GM19397 (cell line): ENCODE measurements at regions not wholly inside any gene's neighbourhood (a gene's known extent, or its start where the extent isn't known, plus 50 kb on each side); places are given as distances from the start of the nearest gene placed in this dataset.
"Not testable (repeated sequence)": the region's sequence is repeated elsewhere in the genome, so short reads cannot be mapped to it uniquely, and the experiment has no call there.

Experiments used
- ATAC-seq: cut with Tn5 transposase; IDR thresholded peaks from one replicate; pipeline ENCODE4 v1.9.1; 2021; ENCODE audit warnings: mild to moderate bottlenecking, moderate library complexity; ENCODE audit not compliant: unreplicated experiment

GRCh38 chr12:115898670-115899069, 378.8 kb downstream of the MED13L start:
- no peak for ATAC-seq

DNA sequence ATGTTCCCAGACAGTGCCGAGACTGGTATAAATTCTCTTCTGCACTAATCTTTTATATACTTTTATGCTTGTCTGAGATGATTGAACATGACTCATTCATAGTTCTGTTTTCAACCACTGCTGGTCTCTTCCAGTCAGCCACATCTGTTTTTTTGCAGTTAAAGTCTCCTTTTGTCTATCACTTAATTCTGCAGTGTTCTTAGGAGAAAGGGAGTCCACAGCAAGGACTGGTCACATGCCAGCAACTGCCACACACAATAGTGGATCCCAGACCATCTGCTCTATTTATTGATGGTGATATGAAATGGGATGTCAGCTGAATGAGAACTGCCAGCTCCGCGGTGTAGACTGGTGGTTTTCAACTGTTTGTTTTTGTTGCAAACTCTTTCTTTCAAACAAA, 379.8 kb downstream of the MED13L start:
- no peak for ATAC-seq

DNA sequence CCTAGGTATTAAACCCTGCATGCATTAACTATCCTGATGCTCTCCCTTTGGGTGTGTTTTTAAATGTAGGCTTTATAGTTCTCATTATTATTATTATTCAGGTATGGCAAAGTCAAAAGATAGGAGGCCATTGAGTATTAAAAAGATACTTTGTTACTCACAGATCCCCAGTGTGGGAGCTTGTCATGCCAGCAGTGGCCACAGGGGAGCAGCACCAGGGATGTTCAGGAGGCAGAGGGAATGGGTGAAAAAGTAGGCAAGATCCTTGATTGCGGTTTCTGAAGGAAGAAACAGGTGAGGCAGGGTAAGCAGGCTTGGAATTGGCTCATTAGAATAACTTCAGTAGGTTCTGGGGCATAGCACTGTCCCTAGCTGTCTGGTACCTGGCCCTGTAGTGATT, 382.2 kb downstream of the MED13L start:
- ATAC-seq = no peak

GRCh38 chr12:115891556-115892164, 385.8 kb downstream of the MED13L start:
- ATAC-seq = no peak

GRCh38 chr12:115886666-115887065, 390.8 kb downstream of the MED13L start:
- ATAC-seq = no peak

GRCh38 chr12:115885040-115885690, 392.3 kb downstream of the MED13L start:
- ATAC-seq = no peak

- ATAC-seq = no peak
Observed at GRCh38 chr12:115882936-115883335, 394.6 kb downstream of the MED13L start.

GRCh38 chr12:115880238-115880637, 397.3 kb downstream of the MED13L start:
- no peak for ATAC-seq

DNA sequence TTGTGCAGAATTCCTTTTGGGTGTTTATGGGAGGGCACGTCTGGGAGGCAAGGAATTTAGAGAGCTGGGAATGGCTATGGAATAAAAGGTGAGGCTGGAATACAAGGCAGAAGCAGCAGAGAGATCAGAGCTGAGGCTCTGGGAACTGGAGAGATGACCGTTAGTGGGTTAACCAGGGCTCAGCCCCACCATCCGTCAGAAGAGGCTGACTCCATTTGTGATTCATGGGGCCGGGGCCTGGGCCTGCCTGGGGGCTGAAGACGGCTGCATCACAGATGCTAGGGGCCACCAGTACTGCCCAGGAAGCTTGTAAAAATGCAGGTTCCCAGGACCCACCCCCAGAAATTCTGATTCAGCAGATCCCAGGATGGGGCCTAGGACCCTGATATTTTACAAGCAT, 398.1 kb downstream of the MED13L start:
- ATAC-seq = no peak

DNA sequence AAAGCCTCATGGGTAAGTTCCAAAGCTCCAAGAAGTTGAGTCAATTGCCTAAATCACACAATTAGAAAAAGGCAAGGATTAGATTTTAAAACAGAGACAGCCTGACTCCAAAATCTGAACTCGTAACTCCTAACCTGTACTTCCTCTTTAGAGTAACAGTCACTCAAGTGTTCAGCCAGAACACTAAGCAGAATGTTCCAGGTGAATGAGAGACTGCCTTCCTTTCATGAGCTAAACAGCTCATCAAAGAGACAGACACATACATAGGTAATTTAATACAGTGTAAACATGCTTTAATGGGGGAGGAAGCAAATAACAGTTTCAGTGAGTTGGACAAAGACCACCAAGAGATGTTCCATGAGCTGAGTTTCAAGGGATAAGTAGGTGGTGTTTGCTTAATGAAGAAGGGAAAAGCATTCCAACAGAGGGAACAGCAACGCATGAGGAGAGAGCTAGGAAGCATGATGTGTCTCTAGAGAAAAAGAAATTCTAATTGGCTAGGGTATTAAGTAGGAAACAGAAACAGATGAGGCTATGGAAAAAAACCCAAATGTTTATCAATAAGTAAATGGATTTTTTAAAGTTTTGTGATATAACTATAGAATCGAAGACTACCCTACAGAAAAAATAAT, 403.9 kb downstream of the MED13L start:
- no peak for ATAC-seq

DNA sequence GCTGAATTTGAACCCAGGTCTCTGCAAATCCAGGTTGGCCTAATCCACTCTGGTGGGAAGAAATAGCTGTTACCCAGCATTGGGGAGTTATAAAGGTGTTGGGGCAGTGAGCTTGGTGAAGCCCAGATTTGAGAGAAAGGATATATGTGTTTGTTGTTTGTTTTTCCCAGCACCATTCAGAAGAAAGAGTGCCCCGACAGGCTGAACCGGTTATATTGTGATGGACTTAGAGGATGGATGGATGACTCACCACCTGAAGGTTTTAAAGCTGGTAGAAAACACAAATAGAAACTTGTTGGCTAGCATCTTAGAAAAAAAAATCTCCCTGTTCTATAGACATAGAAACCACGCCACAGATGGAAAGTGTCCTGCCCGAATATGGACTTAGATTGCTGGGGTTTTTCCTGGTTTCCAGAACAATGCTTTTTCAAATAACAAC, 404.6 kb downstream of the MED13L start:
- no peak for ATAC-seq

DNA sequence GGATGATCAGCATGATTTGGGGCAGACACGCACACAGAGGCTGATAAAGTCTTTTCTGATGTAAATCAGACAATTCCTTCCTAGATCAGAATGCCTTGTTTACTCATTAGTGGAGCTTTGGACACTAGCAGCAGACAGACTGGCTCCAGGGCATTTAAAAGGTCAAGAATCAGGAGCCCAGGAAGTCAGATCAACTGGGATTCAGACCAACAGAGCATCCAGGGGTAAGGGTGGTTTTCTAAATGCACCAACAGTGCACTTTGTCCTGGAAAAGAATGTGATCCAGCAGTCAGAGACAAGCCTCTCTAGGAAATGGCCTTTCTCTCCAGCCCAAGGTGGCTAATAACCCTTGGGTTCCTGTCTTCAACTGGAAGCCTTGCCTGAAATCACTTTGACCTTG, 405.3 kb downstream of the MED13L start:
- ATAC-seq = no peak

- ATAC-seq = no peak
Observed at GRCh38 chr12:115871714-115872113, 405.8 kb downstream of the MED13L start.

DNA sequence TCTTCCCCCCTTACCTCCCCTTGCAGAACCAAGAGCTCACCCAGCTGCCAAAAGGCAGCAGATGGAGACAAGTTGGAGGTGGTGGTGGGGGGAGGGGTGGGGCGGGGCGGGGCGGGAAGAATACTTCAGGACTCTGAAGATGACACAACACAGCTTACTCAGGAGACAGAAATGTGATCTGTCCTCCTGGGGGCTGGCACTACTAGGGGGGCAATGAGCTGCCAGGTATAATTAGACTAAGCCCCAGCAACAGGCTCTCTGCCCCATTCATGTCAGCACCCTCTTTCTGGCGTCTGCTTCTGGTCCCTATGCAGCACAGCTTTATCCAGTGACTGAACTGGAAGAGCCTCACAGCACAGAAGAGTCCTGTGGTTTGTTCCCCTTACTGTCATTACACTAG, 407.0 kb downstream of the MED13L start:
- no peak for ATAC-seq

GRCh38 chr12:115870021-115870420, 407.5 kb downstream of the MED13L start:
- no peak for ATAC-seq

DNA sequence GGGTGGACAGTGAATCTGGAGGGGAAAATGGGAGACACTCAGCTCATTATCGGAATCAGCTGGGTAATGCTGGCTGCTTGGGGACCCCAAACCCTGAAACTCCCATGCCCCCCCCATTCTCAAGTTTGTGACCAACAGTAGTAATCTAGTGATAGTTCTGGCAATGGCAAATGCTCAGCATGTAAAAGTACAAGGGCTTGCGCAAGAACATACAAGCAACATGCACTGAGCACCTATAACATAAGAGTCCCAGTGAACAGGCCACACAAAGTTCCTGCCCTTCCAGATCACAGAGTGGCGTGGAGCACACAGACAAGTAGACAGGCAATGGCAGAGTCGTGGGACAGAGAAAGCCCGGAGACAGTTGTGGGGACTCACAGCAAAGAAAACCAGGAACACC, 407.9 kb downstream of the MED13L start:
- no peak for ATAC-seq

GRCh38 chr12:115868624-115869023, 408.9 kb downstream of the MED13L start:
- no peak for ATAC-seq

DNA sequence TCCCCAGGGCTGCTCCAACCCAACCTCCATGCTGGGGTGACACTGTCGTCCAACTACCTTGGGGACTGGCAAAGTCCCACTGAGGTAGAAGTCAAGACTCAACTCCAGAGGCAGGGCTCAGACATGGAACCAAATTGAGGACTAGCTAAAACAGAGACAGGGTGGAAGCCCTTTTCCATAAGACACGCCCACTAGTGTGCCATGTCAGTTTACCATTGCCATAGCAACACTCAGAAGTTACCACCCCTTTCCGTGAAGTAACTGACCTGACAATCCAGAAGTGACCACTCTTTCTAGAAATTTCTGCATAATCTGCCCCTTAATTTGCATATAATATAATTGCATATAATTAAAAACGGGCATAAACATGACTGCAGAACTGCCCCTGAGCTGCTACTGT, 409.6 kb downstream of the MED13L start:
- ATAC-seq = no peak

- no peak for ATAC-seq
Observed at GRCh38 chr12:115866909-115867525, 410.5 kb downstream of the MED13L start.

GRCh38 chr12:115866281-115866680, 411.2 kb downstream of the MED13L start:
- not testable (repeated sequence) for ATAC-seq

DNA sequence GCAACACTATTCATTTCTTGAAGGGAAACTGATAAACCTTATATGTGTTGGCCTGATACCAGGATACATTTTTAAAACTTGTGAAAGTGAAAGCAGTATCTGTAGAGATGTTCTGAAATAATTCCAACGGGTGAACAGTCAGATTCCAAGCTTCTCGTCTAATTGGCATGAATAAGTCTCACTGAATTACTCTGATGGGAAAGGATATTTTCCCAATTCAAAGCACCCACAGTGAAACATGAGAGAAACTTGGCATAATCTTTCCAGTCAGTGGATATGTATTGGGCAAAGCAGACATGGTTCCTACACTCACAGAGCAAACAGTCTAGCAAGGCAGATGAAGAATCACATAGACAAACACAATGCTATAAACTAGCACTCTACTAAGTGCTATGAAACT, 413.1 kb downstream of the MED13L start:
- no peak for ATAC-seq

- ATAC-seq = no peak
Observed at GRCh38 chr12:115860619-115861018, 416.9 kb downstream of the MED13L start.
